ENCODE measurements at regions not wholly inside any gene's neighbourhood (a gene's known extent, or its start where the extent isn't known, plus 50 kb on each side); places are given as distances from the start of the nearest gene placed in this dataset.

DNA sequence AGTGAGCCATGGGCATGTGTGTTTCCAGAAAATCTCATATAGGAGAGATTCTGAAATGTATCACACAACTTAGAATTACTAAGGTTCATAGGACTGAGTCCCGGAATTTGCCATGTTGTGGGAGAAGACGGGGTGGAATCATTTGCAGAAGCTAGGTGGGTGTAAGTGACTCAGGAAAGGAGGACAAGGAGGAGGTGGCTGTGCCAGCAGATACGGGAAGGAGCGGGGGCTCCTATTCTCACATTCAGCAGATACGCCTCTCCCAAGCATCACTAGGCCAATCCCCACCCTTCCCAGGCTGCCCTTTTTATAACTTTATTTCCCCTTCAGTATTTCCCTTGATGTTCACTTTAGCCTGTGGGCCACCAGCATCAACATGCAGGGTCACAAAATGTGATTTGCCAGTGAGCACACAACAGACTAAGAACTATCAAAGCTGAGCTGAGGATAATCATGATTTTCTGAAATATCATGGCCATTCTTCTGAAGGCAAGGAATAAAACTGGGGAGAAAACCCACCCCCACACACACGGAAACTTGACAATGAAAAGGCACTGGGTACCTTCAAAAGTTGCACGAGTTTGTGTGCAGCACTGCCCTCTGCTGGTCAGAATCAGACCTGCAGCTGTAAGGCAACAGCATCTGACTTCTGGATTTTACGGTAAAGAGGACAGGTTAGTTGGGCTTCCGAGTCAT, 133.2 kb downstream of the MTX3 start:
- DNase-seq (ENCODE audit: low read depth), result peak; percentile 58
- no peak overlapping the region for H3K4me3 ChIP-seq (ENCODE audit: low read depth, low read length)
- TF ChIP-seq, protein P1, sequence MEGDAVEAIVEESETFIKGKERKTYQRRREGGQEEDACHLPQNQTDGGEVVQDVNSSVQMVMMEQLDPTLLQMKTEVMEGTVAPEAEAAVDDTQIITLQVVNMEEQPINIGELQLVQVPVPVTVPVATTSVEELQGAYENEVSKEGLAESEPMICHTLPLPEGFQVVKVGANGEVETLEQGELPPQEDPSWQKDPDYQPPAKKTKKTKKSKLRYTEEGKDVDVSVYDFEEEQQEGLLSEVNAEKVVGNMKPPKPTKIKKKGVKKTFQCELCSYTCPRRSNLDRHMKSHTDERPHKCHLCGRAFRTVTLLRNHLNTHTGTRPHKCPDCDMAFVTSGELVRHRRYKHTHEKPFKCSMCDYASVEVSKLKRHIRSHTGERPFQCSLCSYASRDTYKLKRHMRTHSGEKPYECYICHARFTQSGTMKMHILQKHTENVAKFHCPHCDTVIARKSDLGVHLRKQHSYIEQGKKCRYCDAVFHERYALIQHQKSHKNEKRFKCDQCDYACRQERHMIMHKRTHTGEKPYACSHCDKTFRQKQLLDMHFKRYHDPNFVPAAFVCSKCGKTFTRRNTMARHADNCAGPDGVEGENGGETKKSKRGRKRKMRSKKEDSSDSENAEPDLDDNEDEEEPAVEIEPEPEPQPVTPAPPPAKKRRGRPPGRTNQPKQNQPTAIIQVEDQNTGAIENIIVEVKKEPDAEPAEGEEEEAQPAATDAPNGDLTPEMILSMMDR (IDR thresholded peaks at IDR 0.05; ENCODE audit: insufficient read depth, low read depth, low read length), result peak; percentile 97

DNA sequence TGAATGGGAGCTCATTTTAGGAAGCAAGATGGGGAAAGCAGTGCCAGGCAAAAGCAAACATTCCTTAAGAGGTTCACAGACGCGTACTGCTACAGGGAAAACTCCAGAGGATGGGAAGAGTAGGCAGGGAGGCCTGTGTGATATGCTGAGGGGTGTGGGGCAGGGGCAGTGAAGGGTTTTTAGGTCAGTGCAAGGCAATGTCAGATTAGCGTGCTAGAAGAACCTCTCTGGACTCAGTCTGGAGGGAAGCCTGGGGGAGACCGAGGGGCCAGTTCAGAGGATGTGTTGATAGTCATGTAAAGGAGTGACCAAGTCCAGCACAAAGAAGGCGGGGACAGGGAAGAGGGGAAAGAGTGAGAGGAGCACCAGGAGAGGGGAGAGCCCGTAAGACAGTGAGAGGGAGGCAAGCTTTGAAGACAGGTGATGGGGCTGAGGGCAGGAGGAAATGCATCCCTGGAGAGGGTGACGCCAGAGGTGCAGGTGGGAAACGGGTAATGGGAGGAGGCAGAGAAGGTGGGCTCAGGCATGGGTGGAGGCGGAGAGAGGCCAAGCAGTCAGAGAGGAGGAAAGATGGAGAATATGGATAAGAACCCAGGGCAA, 134.5 kb downstream of the MTX3 start:
- no peak for DNase-seq (ENCODE audit: low read depth)
- no peak overlapping the region for H3K4me3 ChIP-seq (ENCODE audit: low read depth, low read length)
- TF ChIP-seq, protein P1 (IDR thresholded peaks at IDR 0.05; ENCODE audit: insufficient read depth, low read depth, low read length), result no peak

DNA sequence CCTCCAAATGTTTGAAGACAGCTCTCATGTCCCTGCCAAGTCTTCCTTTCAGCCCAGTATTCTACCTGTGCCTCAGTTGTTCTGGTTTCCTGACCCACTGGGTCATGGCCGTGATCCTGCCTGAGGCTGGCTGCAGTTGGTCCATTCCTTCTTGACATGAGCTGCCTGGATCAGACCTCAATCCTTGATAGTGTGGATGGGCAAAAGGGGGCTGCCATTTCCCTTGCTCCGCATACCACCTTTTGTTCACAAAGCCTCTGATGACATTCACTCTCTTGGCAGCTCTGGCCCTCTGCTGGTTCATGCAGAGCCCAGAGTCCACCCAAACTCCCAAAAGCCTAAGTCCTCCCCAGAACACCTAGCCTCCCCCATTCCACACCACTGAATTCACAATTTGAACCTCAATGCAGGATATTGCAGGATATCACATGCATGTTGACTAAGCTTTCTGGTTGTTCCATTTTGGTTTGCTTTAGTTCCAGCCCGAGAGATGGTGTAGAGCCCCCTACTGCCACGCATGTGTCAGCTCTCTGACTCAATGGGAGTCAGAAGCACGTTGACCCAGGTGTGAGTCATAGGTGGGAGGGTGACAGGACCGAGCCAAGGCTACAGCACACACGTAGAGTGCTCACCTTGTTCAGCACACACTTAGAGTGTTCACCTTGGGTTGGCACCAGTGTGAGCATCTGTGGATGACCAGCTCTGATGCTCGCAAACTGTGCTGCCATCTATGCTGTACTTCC, 137.2 kb downstream of the MTX3 start:
- TF ChIP-seq, protein P1 (IDR thresholded peaks at IDR 0.05; ENCODE audit: insufficient read depth, low read depth, low read length), result no peak
- H3K4me3 ChIP-seq (ENCODE audit: low read depth, low read length), result no peak overlapping the region
- no peak for DNase-seq (ENCODE audit: low read depth)

DNA sequence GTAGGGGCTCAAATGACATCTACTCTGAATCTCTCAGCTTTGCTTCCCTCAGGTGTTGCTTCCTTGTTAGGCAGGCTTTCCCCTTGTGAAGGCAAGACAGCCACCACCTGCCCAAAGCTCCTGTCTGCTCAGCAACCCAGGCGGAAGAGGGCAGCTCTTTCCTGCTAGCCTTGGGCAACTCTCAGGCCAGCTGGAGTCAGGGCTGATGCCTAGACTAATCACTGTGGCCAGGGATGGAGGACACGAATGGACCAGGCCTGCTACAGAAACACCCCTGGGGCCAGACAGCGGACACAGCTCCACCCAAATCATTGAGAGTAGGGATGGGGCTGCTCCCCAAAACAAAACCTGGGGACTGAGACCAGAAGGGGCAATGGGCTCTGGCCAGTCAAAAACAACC, 138.0 kb downstream of the MTX3 start:
- TF ChIP-seq, protein P1 (IDR thresholded peaks at IDR 0.05; ENCODE audit: insufficient read depth, low read depth, low read length), result no peak
- H3K4me3 ChIP-seq (ENCODE audit: low read depth, low read length), result no peak overlapping the region
- no peak for DNase-seq (ENCODE audit: low read depth)

DNA sequence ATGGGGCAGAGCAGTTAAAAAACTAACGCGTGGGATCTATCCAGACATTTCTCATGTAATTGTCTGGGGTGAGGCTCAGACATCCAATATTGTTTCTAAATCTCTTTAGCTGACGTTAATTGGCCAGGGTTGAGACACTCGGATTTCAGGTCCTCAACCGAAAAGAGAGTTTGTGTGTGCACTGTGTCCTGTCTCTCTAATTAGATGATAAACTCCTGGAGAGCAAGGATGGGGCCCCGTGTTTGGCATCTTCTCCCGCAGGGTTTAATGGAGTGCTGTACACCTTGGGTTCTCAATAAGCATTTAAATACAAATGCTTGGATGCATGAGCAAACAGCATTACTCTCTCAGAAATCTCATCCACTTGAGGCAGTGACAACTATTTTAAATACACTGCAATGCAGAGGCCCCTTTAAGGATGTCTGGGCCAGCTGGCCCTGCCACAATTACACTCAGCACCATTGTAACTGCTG, 139.6 kb downstream of the MTX3 start:
- TF ChIP-seq, protein P1 (IDR thresholded peaks at IDR 0.05; ENCODE audit: insufficient read depth, low read depth, low read length), result no peak

DNA sequence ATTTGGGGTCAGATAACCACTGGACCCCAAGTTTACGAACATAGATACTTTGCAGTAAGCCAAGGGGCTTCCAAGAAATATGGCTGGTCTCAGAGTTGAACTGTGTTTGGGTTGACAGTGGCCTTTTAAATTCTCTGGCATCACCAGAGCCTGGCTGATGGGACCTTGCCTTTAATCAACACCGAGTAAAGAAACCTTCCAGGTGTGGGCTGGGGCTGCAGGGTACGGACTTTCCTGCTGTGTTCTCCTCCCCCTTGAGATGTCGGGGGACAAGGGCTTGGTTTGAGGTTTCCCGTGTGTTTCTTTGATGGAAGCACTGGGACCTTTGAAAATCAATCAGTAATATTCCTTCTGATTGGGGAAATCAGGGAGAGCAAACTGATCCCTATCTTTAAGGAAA, 140.1 kb downstream of the MTX3 start:
- H3K4me3 ChIP-seq (ENCODE audit: low read depth, low read length), result no peak overlapping the region
- no peak for DNase-seq (ENCODE audit: low read depth)
- TF ChIP-seq, protein P1 (IDR thresholded peaks at IDR 0.05; ENCODE audit: insufficient read depth, low read depth, low read length), result no peak

More for the DNA sequence above, 139.6 kb downstream of the MTX3 start:
- H3K4me3 ChIP-seq (ENCODE audit: low read depth, low read length), result no peak overlapping the region
- no peak for DNase-seq (ENCODE audit: low read depth)
